HEK293 (cell line): ENCODE measurements at regions not wholly inside any gene's neighbourhood (a gene's known extent, or its start where the extent isn't known, plus 50 kb on each side); places are given as distances from the start of the nearest gene placed in this dataset.

Experiments used
- EGR2 ChIP-seq: fragments of 450-650 bp; formaldehyde crosslinking; IDR thresholded peaks from 2 replicates; pipeline ENCODE4 v1.5.1; 2016; ENCODE audit warnings: low read depth, missing biosample characterization, missing genetic modification characterization
- HOXC10 ChIP-seq: sonication (generic); formaldehyde crosslinking; IDR thresholded peaks from 2 replicates; pipeline ENCODE4 v1.8.1; 2023; ENCODE audit warnings: mild to moderate bottlenecking, missing genetic modification reagents
- KLF10 ChIP-seq: fragments of 450-650 bp; IDR thresholded peaks from 2 replicates; pipeline ENCODE4 v1.5.1; 2018; ENCODE audit warnings: missing biosample characterization, mild to moderate bottlenecking, missing genetic modification characterization
- KLF8 ChIP-seq: fragments of 450-650 bp; formaldehyde crosslinking; IDR thresholded peaks from 2 replicates; pipeline ENCODE4 v1.5.1; 2016; ENCODE audit warnings: missing biosample characterization, missing genetic modification characterization
- SALL2 ChIP-seq: fragments of 450-650 bp; formaldehyde crosslinking; IDR thresholded peaks from 2 replicates; pipeline ENCODE4 v1.5.0; 2017; ENCODE audit warnings: missing biosample characterization, mild to moderate bottlenecking, missing genetic modification characterization, borderline replicate concordance
- YY1 ChIP-seq: fragments of 450-650 bp; formaldehyde crosslinking; IDR thresholded peaks from 2 replicates; pipeline ENCODE4 v1.5.1; 2018; ENCODE audit warnings: missing biosample characterization, missing genetic modification characterization
- ZBTB20 ChIP-seq: fragments of 450-650 bp; formaldehyde crosslinking; IDR thresholded peaks from 2 replicates; pipeline ENCODE4 v1.5.1; 2016; ENCODE audit warnings: missing biosample characterization, missing genetic modification characterization
- ZBTB48 ChIP-seq: fragments of 450-650 bp; formaldehyde crosslinking; IDR thresholded peaks from 2 replicates; pipeline ENCODE4 v1.5.1; 2016; ENCODE audit warnings: missing biosample characterization, missing genetic modification characterization
- ZFP41 ChIP-seq: fragments of 450-650 bp; formaldehyde crosslinking; IDR thresholded peaks from 2 replicates; pipeline ENCODE4 v1.5.1; 2016; ENCODE audit warnings: missing biosample characterization, missing genetic modification characterization, borderline replicate concordance
- ZFP69B ChIP-seq: fragments of 450-650 bp; formaldehyde crosslinking; IDR thresholded peaks from 2 replicates; pipeline ENCODE4 v1.5.1; 2016; ENCODE audit warnings: missing biosample characterization, missing genetic modification characterization
- ZNF114 ChIP-seq: fragments of 450-650 bp; formaldehyde crosslinking; IDR thresholded peaks from 2 replicates; pipeline ENCODE4 v1.5.0; 2017; ENCODE audit warnings: missing biosample characterization, missing genetic modification characterization
- ZNF132 ChIP-seq: fragments of 450-650 bp; formaldehyde crosslinking; IDR thresholded peaks from 2 replicates; pipeline ENCODE4 v1.5.1; 2017; ENCODE audit warnings: missing biosample characterization, missing genetic modification characterization, borderline replicate concordance
- ZNF16 ChIP-seq: fragments of 450-650 bp; formaldehyde crosslinking; IDR thresholded peaks from 2 replicates; pipeline ENCODE4 v1.5.1; 2016; ENCODE audit warnings: low read depth, missing biosample characterization, missing genetic modification characterization
- ZNF169 ChIP-seq: fragments of 450-650 bp; formaldehyde crosslinking; IDR thresholded peaks from 2 replicates; pipeline ENCODE4 v1.5.1; 2016; ENCODE audit warnings: missing biosample characterization, missing genetic modification characterization
- ZNF221 ChIP-seq: fragments of 450-650 bp; formaldehyde crosslinking; IDR thresholded peaks from 2 replicates; pipeline ENCODE4 v1.5.1; 2017; ENCODE audit warnings: missing biosample characterization, missing genetic modification characterization, borderline replicate concordance
- ZNF239 ChIP-seq: fragments of 450-650 bp; formaldehyde crosslinking; IDR thresholded peaks from 2 replicates; pipeline ENCODE4 v1.5.1; 2016; ENCODE audit warnings: missing biosample characterization, missing genetic modification characterization
- ZNF24 ChIP-seq: fragments of 450-650 bp; formaldehyde crosslinking; IDR thresholded peaks from 2 replicates; pipeline ENCODE4 v1.5.1; 2016; ENCODE audit warnings: missing biosample characterization, missing genetic modification characterization
- ZNF426 ChIP-seq: fragments of 450-650 bp; formaldehyde crosslinking; IDR thresholded peaks from 2 replicates; pipeline ENCODE4 v1.5.1; 2017; ENCODE audit warnings: missing biosample characterization, missing genetic modification characterization, mild to moderate bottlenecking, inconsistent platforms, moderate library complexity
- ZNF473 ChIP-seq: fragments of 450-650 bp; formaldehyde crosslinking; IDR thresholded peaks from 2 replicates; pipeline ENCODE4 v1.5.1; 2017; ENCODE audit warnings: missing biosample characterization, missing genetic modification characterization
- ZNF544 ChIP-seq: fragments of 450-650 bp; formaldehyde crosslinking; IDR thresholded peaks from 2 replicates; pipeline ENCODE4 v1.5.0; 2017; ENCODE audit warnings: missing biosample characterization, missing genetic modification characterization
- ZNF549 ChIP-seq: fragments of 450-650 bp; IDR thresholded peaks from 2 replicates; pipeline ENCODE4 v1.5.1; 2018; ENCODE audit warnings: missing biosample characterization, missing genetic modification characterization, mild to moderate bottlenecking, inconsistent platforms, moderate library complexity
- ZNF555 ChIP-seq: fragments of 450-650 bp; formaldehyde crosslinking; conservative IDR thresholded peaks from 2 replicates; pipeline ENCODE4 v1.5.1; 2017; ENCODE audit warnings: missing biosample characterization, mild to moderate bottlenecking, missing genetic modification characterization, inconsistent platforms
- ZNF596 ChIP-seq: fragments of 450-650 bp; IDR thresholded peaks from 2 replicates; pipeline ENCODE4 v1.5.0; 2018; ENCODE audit warnings: missing biosample characterization, mild to moderate bottlenecking, missing genetic modification characterization, moderate library complexity
- ZNF660 ChIP-seq: fragments of 450-650 bp; IDR thresholded peaks from 2 replicates; pipeline ENCODE4 v1.5.1; 2018; ENCODE audit warnings: missing biosample characterization, mild to moderate bottlenecking, missing genetic modification characterization
- ZNF785 ChIP-seq: fragments of 450-650 bp; formaldehyde crosslinking; IDR thresholded peaks from 2 replicates; pipeline ENCODE4 v1.5.1; 2016; ENCODE audit warnings: missing biosample characterization, missing genetic modification characterization
- ZNF791 ChIP-seq: fragments of 450-650 bp; formaldehyde crosslinking; IDR thresholded peaks from 2 replicates; pipeline ENCODE4 v1.5.1; 2016; ENCODE audit warnings: missing biosample characterization, missing genetic modification characterization
- ZSCAN16 ChIP-seq: fragments of 450-650 bp; formaldehyde crosslinking; IDR thresholded peaks from 2 replicates; pipeline ENCODE4 v1.5.1; 2016; ENCODE audit warnings: missing biosample characterization, missing genetic modification characterization
- TF ChIP-seq, protein P1 (sequence below): sonication (generic); formaldehyde crosslinking; IDR thresholded peaks from 2 replicates; pipeline ENCODE4 v1.8.1; 2022; ENCODE audit warnings: mild to moderate bottlenecking, moderate library complexity, missing genetic modification reagents
- TF ChIP-seq, protein P2 (sequence below): fragments of 450-650 bp; IDR thresholded peaks from 2 replicates; pipeline ENCODE4 v1.5.1; 2018; ENCODE audit warnings: missing biosample characterization, missing genetic modification characterization
- TF ChIP-seq, protein P3 (sequence below): fragments of 450-650 bp; formaldehyde crosslinking; IDR thresholded peaks from 2 replicates; pipeline ENCODE4 v1.5.1; 2016; ENCODE audit warnings: missing biosample characterization, missing genetic modification characterization
- TF ChIP-seq, protein P4 (sequence below): fragments of 450-650 bp; IDR thresholded peaks from 2 replicates; pipeline ENCODE4 v1.5.1; 2018; ENCODE audit warnings: missing biosample characterization, mild to moderate bottlenecking, missing genetic modification characterization
- TF ChIP-seq, protein P5 (sequence below): fragments of 450-650 bp; formaldehyde crosslinking; IDR thresholded peaks from 2 replicates; pipeline ENCODE4 v1.5.1; 2016; ENCODE audit warnings: missing biosample characterization, missing genetic modification characterization
- TF ChIP-seq, protein P6 (sequence below): fragments of 450-650 bp; formaldehyde crosslinking; IDR thresholded peaks from 2 replicates; pipeline ENCODE4 v1.5.1; 2016; ENCODE audit warnings: missing biosample characterization, missing genetic modification characterization

DNA sequence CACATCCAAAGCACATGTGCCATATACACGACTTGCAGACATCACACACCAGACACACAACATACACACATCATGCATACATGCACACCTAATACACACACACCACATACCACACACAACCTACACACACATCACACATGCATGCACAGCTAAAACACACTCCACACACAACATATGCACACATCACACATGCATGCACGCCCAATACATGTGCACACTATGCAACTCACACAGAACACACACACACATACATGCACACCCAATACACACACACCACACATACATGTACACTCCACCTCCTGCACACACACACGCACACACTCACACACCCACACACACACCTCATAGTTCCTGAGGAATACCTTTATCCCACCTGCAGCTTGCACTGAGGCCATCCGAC lies 436.0 kb downstream of the MIAT start (continued):
- TF ChIP-seq ZNF239 (tag by site-specific recombination) (no peak), KLF8 (no peak), ZFP69B (tag by site-specific recombination) (no peak), ZNF660 (tag by site-specific recombination) (no peak), ZBTB48 (tag by site-specific recombination) (no peak), HOXC10 (CRISPR knock-in tag) (no peak), ZSCAN16 (tag by site-specific recombination) (no peak), ZNF16 (no peak), YY1 (tag by site-specific recombination) (no peak), ZNF132 (tag by site-specific recombination) (no peak), KLF10 (no peak), ZNF785 (tag by site-specific recombination) (no peak), ZNF114 (0 out of 2 replicates have a peak, but pooled peaks have one; percentile 14), ZNF791 (no peak), ZNF596 (tag by site-specific recombination) (no peak), ZFP41 (tag by site-specific recombination) (no peak), SALL2 (tag by site-specific recombination) (peak; percentile 14; the same call in 1 of the 2 replicates), ZNF24 (no peak), ZNF544 (tag by site-specific recombination) (peak; percentile 51; the same call in 1 of the 2 replicates), ZNF549 (tag by site-specific recombination) (no peak), ZNF426 (no peak), ZNF221 (no peak), ZNF555 (tag by site-specific recombination) (no peak), EGR2 (tag by site-specific recombination) (no peak), ZNF473 (tag by site-specific recombination) (no peak), ZBTB20 (tag by site-specific recombination) (no peak), ZNF169 (tag by site-specific recombination) (no peak)
- TF ChIP-seq, protein P1, sequence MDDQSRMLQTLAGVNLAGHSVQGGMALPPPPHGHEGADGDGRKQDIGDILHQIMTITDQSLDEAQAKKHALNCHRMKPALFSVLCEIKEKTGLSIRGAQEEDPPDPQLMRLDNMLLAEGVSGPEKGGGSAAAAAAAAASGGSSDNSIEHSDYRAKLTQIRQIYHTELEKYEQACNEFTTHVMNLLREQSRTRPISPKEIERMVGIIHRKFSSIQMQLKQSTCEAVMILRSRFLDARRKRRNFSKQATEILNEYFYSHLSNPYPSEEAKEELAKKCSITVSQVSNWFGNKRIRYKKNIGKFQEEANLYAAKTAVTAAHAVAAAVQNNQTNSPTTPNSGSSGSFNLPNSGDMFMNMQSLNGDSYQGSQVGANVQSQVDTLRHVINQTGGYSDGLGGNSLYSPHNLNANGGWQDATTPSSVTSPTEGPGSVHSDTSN (CRISPR knock-in tag) = no peak
- TF ChIP-seq, protein P2, sequence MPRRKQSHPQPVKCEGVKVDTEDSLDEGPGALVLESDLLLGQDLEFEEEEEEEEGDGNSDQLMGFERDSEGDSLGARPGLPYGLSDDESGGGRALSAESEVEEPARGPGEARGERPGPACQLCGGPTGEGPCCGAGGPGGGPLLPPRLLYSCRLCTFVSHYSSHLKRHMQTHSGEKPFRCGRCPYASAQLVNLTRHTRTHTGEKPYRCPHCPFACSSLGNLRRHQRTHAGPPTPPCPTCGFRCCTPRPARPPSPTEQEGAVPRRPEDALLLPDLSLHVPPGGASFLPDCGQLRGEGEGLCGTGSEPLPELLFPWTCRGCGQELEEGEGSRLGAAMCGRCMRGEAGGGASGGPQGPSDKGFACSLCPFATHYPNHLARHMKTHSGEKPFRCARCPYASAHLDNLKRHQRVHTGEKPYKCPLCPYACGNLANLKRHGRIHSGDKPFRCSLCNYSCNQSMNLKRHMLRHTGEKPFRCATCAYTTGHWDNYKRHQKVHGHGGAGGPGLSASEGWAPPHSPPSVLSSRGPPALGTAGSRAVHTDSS (tag by site-specific recombination) = no peak
- TF ChIP-seq, protein P3, sequence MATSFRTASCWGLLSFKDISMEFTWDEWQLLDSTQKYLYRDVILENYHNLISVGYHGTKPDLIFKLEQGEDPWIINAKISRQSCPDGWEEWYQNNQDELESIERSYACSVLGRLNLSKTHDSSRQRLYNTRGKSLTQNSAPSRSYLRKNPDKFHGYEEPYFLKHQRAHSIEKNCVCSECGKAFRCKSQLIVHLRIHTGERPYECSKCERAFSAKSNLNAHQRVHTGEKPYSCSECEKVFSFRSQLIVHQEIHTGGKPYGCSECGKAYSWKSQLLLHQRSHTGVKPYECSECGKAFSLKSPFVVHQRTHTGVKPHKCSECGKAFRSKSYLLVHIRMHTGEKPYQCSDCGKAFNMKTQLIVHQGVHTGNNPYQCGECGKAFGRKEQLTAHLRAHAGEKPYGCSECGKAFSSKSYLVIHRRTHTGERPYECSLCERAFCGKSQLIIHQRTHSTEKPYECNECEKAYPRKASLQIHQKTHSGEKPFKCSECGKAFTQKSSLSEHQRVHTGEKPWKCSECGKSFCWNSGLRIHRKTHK (tag by site-specific recombination) = no peak
- TF ChIP-seq, protein P4, sequence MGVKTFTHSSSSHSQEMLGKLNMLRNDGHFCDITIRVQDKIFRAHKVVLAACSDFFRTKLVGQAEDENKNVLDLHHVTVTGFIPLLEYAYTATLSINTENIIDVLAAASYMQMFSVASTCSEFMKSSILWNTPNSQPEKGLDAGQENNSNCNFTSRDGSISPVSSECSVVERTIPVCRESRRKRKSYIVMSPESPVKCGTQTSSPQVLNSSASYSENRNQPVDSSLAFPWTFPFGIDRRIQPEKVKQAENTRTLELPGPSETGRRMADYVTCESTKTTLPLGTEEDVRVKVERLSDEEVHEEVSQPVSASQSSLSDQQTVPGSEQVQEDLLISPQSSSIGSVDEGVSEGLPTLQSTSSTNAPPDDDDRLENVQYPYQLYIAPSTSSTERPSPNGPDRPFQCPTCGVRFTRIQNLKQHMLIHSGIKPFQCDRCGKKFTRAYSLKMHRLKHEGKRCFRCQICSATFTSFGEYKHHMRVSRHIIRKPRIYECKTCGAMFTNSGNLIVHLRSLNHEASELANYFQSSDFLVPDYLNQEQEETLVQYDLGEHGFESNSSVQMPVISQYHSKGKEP (tag by site-specific recombination) = no peak
- TF ChIP-seq, protein P5, sequence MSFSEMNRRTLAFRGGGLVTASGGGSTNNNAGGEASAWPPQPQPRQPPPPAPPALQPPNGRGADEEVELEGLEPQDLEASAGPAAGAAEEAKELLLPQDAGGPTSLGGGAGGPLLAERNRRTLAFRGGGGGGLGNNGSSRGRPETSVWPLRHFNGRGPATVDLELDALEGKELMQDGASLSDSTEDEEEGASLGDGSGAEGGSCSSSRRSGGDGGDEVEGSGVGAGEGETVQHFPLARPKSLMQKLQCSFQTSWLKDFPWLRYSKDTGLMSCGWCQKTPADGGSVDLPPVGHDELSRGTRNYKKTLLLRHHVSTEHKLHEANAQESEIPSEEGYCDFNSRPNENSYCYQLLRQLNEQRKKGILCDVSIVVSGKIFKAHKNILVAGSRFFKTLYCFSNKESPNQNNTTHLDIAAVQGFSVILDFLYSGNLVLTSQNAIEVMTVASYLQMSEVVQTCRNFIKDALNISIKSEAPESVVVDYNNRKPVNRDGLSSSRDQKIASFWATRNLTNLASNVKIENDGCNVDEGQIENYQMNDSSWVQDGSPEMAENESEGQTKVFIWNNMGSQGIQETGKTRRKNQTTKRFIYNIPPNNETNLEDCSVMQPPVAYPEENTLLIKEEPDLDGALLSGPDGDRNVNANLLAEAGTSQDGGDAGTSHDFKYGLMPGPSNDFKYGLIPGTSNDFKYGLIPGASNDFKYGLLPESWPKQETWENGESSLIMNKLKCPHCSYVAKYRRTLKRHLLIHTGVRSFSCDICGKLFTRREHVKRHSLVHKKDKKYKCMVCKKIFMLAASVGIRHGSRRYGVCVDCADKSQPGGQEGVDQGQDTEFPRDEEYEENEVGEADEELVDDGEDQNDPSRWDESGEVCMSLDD (tag by site-specific recombination) = no peak
- TF ChIP-seq, protein P6, sequence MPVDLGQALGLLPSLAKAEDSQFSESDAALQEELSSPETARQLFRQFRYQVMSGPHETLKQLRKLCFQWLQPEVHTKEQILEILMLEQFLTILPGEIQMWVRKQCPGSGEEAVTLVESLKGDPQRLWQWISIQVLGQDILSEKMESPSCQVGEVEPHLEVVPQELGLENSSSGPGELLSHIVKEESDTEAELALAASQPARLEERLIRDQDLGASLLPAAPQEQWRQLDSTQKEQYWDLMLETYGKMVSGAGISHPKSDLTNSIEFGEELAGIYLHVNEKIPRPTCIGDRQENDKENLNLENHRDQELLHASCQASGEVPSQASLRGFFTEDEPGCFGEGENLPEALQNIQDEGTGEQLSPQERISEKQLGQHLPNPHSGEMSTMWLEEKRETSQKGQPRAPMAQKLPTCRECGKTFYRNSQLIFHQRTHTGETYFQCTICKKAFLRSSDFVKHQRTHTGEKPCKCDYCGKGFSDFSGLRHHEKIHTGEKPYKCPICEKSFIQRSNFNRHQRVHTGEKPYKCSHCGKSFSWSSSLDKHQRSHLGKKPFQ = 0 out of 2 replicates have a peak, but pooled peaks have one; percentile 17
